Osteoblast (primary cell): ENCODE measurements at regions not wholly inside any gene's neighbourhood (a gene's known extent, or its start where the extent isn't known, plus 50 kb on each side); places are given as distances from the start of the nearest gene placed in this dataset.

ENCODE experiments used
- DNase-seq: peaks from one replicate; pipeline ENCODE4 v3.0.0; 2011; ENCODE audit warnings: low spot score, mixed read lengths; ENCODE audit not compliant: insufficient read length; ENCODE audit errors: missing footprints
- H2AFZ ChIP-seq: 2 replicates; pipeline ENCODE4 v1.6.0; 2011; ENCODE audit warnings: mild to moderate bottlenecking, low read length
- H3K27ac ChIP-seq: 2 replicates; pipeline ENCODE4 v1.5.1; 2011; ENCODE audit warnings: mild to moderate bottlenecking, low read depth, low read length, moderate library complexity
- H3K27me3 ChIP-seq: 2 replicates; pipeline ENCODE4 v1.6.0; 2012; ENCODE audit warnings: mild to moderate bottlenecking, control low read depth, inconsistent platforms, low read length, moderate library complexity; ENCODE audit not compliant: insufficient read depth
- H3K36me3 ChIP-seq: 2 replicates; pipeline ENCODE4 v1.5.1; 2011; ENCODE audit warnings: mild to moderate bottlenecking, low read length, control low read depth, moderate library complexity; ENCODE audit not compliant: insufficient read depth
- H3K4me1 ChIP-seq: 2 replicates; pipeline ENCODE4 v1.5.1; 2011; ENCODE audit warnings: mild to moderate bottlenecking, low read length, control low read depth, moderate library complexity; ENCODE audit not compliant: insufficient read depth
- H3K4me2 ChIP-seq: 2 replicates; pipeline ENCODE4 v1.6.0; 2011; ENCODE audit warnings: mild to moderate bottlenecking, low read length; ENCODE audit not compliant: insufficient read depth
- H3K4me3 ChIP-seq: fragments of 200-600 bp; sonication (generic); 3 replicates; pipeline ENCODE4 v1.5.1; 2012; ENCODE audit warnings: mild to moderate bottlenecking, low read length, inconsistent platforms; ENCODE audit not compliant: insufficient read depth
- H3K79me2 ChIP-seq: 2 replicates; pipeline ENCODE4 v1.6.0; 2012; ENCODE audit warnings: mild to moderate bottlenecking, low read length, control low read depth, inconsistent platforms; ENCODE audit not compliant: insufficient read depth
- H3K9me3 ChIP-seq: 2 replicates; pipeline ENCODE4 v1.5.1; 2011; ENCODE audit warnings: low read depth, low read length, control low read depth
- H4K20me1 ChIP-seq: 2 replicates; pipeline ENCODE4 v1.6.0; 2012; ENCODE audit warnings: mild to moderate bottlenecking, low read length, control low read depth; ENCODE audit not compliant: insufficient read depth
- TF ChIP-seq, protein P1 (sequence below): IDR thresholded peaks from 2 replicates; pipeline ENCODE4 v1.5.1; 2011; ENCODE audit warnings: mild to moderate bottlenecking, low read depth, low read length, moderate library complexity; ENCODE audit errors: extremely low read depth

DNA sequence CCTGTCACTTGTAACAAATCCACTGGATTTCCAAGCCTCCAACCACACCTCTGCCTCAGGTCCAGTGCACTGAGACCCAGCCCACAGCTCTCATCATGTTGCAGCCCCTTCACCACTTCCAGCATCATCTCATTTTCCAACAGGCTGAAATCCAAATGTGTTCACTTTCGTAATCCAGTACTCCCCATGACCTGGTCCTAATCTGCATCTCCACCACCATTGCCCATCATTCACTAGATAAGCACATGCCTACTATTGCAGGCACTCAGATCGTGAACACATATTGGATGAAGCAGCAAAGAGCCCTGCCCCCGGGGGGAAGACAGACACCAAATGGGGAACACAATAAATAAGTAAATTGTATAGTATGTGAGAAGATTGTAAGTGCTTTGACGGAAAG lies 76.1 kb upstream of the INSIG1 start:
- H3K27ac ChIP-seq: no peak overlapping the region
- H3K79me2 ChIP-seq: no peaks in the 10 kb centered on the region
- TF ChIP-seq, protein P1, sequence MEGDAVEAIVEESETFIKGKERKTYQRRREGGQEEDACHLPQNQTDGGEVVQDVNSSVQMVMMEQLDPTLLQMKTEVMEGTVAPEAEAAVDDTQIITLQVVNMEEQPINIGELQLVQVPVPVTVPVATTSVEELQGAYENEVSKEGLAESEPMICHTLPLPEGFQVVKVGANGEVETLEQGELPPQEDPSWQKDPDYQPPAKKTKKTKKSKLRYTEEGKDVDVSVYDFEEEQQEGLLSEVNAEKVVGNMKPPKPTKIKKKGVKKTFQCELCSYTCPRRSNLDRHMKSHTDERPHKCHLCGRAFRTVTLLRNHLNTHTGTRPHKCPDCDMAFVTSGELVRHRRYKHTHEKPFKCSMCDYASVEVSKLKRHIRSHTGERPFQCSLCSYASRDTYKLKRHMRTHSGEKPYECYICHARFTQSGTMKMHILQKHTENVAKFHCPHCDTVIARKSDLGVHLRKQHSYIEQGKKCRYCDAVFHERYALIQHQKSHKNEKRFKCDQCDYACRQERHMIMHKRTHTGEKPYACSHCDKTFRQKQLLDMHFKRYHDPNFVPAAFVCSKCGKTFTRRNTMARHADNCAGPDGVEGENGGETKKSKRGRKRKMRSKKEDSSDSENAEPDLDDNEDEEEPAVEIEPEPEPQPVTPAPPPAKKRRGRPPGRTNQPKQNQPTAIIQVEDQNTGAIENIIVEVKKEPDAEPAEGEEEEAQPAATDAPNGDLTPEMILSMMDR: no peak
- H2AFZ ChIP-seq: no peak overlapping the region
- no peak overlapping the region for H3K4me2 ChIP-seq
- no peaks in the 10 kb centered on the region for H3K36me3 ChIP-seq
- no peak overlapping the region for H3K4me3 ChIP-seq
- peaks cover 18% of the 10 kb centered on the region for H3K4me1 ChIP-seq
- H3K27me3 ChIP-seq: no peaks in the 10 kb centered on the region
- no peaks in the 10 kb centered on the region for H3K9me3 ChIP-seq
- peak; percentile 56 for DNase-seq
- H4K20me1 ChIP-seq: no peaks in the 10 kb centered on the region

DNA sequence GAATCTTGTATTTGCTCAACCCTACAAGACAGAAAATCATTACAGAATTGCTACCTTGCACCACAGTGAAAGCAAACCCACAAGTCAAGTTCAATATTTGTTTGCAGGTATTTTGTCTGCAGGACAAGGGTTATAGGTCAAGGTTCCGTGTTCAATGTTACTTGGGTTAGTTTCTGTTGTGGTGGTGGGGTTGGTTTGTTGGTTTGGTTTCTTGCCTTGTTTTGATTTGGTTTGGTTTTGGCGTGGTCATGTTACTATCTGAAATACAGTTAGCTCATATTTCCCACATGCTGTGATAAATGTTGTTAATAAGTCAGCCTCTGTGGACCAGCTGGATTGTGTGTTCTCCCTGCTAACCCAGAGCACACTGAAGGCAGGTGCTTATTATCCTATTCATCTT lies 75.6 kb upstream of the INSIG1 start:
- H3K27ac ChIP-seq: no peak overlapping the region
- no peak overlapping the region for H3K4me3 ChIP-seq
- no peak overlapping the region for H3K4me2 ChIP-seq
- H3K27me3 ChIP-seq: no peaks in the 10 kb centered on the region
- H3K79me2 ChIP-seq: no peaks in the 10 kb centered on the region
- H3K9me3 ChIP-seq: no peaks in the 10 kb centered on the region
- TF ChIP-seq, protein P1: no peak
- peak; percentile 73 for DNase-seq
- peaks cover 12% of the 10 kb centered on the region for H3K4me1 ChIP-seq
- H2AFZ ChIP-seq: no peak overlapping the region
- H3K36me3 ChIP-seq: no peaks in the 10 kb centered on the region
- no peaks in the 10 kb centered on the region for H4K20me1 ChIP-seq

- Histone ChIP-seq H3K79me2 (no peaks in the 10 kb centered on the region), H2AFZ (no peak overlapping the region), H3K36me3 (no peaks in the 10 kb centered on the region), H3K4me3 (no peak overlapping the region), H3K27ac (no peak overlapping the region), H3K9me3 (no peaks in the 10 kb centered on the region), H4K20me1 (no peaks in the 10 kb centered on the region), H3K4me2 (no peak overlapping the region), H3K4me1 (peaks cover 8% of the 10 kb centered on the region), H3K27me3 (no peaks in the 10 kb centered on the region)
- TF ChIP-seq, protein P1: no peak
- DNase-seq: peak; percentile 68
Measured at GRCh38 chr7:155222573-155222972, 75.1 kb upstream of the INSIG1 start.

GRCh38 chr7:155223021-155223420 lies 74.7 kb upstream of the INSIG1 start:
- Histone ChIP-seq H3K4me1 (peaks cover 8% of the 10 kb centered on the region), H3K9me3 (no peaks in the 10 kb centered on the region), H3K4me3 (no peak overlapping the region), H3K4me2 (no peak overlapping the region), H3K27ac (no peak overlapping the region), H3K27me3 (no peaks in the 10 kb centered on the region), H2AFZ (no peak overlapping the region), H3K36me3 (no peaks in the 10 kb centered on the region), H3K79me2 (no peaks in the 10 kb centered on the region), H4K20me1 (no peaks in the 10 kb centered on the region)
- TF ChIP-seq, protein P1: no peak
- DNase-seq: peak; percentile 29
